Kidney (tissue), 13 donors: ENCODE measurements at regions not wholly inside any gene's neighbourhood (a gene's known extent, or its start where the extent isn't known, plus 50 kb on each side); places are given as distances from the start of the nearest gene placed in this dataset.

Source experiments
- DNase-seq, 5 donors: peaks; one replicate each; pipeline ENCODE4 v3.0.0-alpha.2; 2013 to 2020
- FAIRE-seq: peaks from 2 replicates; lab custom pipeline; 2012; peaks lifted over from hg19 to GRCh38; lab: Jason Lieb, UNC
- H3K27ac ChIP-seq, 2 donors: one replicate each; pipeline ENCODE4 v1.7.0; 2013; ENCODE audit warnings: low read depth in 2 of 2, low read length in 2 of 2, inconsistent platforms in 1 of 2
- H3K27me3 ChIP-seq: one replicate; pipeline ENCODE4 v1.7.1; 2013; ENCODE audit warnings: low read length, inconsistent platforms; ENCODE audit not compliant: control insufficient read depth, insufficient read depth
- H3K36me3 ChIP-seq, 3 donors: one replicate each; pipeline versions ENCODE4 v1.7.0 to v1.7.1; 2013; ENCODE audit warnings: low read length in 3 of 3, control low read depth in 1 of 3, inconsistent platforms in 1 of 3; ENCODE audit not compliant: insufficient read depth in 3 of 3, control insufficient read depth in 2 of 3
- H3K4me1 ChIP-seq, 3 donors: one replicate each; pipeline versions ENCODE4 v1.7.0 to v1.7.1; 2013; ENCODE audit warnings: low read length in 3 of 3, inconsistent platforms in 1 of 3, low read depth in 1 of 3; ENCODE audit not compliant: control insufficient read depth in 2 of 3, insufficient read depth in 2 of 3
- H3K4me3 ChIP-seq, 3 donors: one replicate each; pipeline versions ENCODE4 v1.7.0 to v1.8.1; 2013; ENCODE audit warnings: low read length in 3 of 3, control low read depth in 1 of 3, inconsistent platforms in 1 of 3
- H3K9ac ChIP-seq, 3 donors: one replicate each; pipeline versions ENCODE4 v1.7.0 to v1.7.1; 2013; ENCODE audit warnings: low read length in 3 of 3, control low read depth in 1 of 3, inconsistent platforms in 1 of 3
- H3K9me3 ChIP-seq, 3 donors: one replicate each; pipeline versions ENCODE4 v1.7.0 to v1.7.1; 2013; ENCODE audit warnings: low read length in 3 of 3, control low read depth in 1 of 3, inconsistent platforms in 1 of 3; ENCODE audit not compliant: control insufficient read depth in 2 of 3, insufficient read depth in 1 of 3
- intact Hi-C: fragments of 100-400 bp; cut with DNase I; formaldehyde crosslinking; loops from one replicate; pipeline ENCODE4 v1.11.1; 2022
- TF ChIP-seq, protein P1 (sequence below): IDR thresholded peaks from 3 replicates; pipeline ENCODE4 v1.5.1; 2012; ENCODE audit warnings: mild to moderate bottlenecking, moderate library complexity, borderline replicate concordance; ENCODE audit not compliant: insufficient read depth; ENCODE audit errors: extremely low read depth
- donor health status: control.
- donor health status: control.
- donor health status: control.
- donor health status: control.
- donor health status: control.
- donor health status: DM: yes; HTN: yes; CAD: no.
- donor health status: Normal renal cell carcinoma (clear cell type).

DNA sequence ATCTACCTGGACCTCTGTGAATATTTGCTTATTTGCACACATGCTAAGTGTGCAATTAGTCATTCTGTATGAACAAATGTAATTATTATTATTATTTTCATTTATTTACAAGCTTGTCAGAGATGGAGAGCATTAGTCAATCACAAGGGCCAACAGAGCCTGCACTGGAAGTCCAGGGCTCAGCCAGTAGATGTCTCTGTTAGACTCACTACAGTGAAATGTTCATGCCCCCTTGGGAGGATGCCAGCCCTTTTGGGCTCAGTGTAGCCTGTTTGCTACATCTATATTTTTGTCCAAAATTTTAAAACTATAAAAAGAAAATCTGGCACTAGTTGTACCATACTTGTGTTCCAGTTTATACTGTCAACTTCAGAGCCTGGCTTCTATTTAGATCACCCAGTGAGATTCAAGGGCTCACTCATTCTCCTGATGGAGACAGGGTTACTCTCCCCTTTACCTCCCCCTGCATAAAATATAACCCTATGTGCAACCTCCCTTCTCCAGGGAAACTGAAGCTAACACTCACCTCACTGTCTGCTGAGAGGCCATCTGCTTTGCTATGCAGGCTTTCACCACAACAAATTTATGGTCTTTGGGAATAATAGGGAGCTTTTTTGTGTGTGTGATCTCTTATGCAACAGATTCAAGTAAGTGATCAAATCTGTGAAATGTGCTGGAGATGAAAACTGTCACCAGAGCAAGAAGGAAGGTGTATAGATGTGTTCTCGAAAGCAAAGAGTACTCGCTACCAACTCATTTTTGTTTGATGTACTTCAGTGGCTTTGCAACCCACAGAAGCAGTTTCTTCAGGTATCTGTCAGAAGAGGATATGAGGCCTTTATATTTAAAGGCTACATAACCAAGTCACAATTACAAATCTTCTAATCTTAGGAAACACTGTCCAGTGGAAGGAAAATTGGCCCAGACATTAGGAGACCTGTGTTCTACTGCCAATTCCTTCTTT is 99.9 kb upstream of the TLE4 start:
- no peak overlapping the region for H3K9ac ChIP-seq
- no peak overlapping the region for H3K4me3 ChIP-seq
- H3K36me3 ChIP-seq = no peaks in the 10 kb centered on the region
- H3K9me3 ChIP-seq = no peaks in the 10 kb centered on the region
- H3K4me1 ChIP-seq = no peaks in the 10 kb centered on the region
- H3K27me3 ChIP-seq = no peaks in the 10 kb centered on the region
- no peak overlapping the region for H3K27ac ChIP-seq
- FAIRE-seq (no peak), DNase-seq (peak in 3 of 5 donors; percentile 10 to 80 (median 50))
- intact Hi-C loops = no loop called here
- TF ChIP-seq, protein P1, sequence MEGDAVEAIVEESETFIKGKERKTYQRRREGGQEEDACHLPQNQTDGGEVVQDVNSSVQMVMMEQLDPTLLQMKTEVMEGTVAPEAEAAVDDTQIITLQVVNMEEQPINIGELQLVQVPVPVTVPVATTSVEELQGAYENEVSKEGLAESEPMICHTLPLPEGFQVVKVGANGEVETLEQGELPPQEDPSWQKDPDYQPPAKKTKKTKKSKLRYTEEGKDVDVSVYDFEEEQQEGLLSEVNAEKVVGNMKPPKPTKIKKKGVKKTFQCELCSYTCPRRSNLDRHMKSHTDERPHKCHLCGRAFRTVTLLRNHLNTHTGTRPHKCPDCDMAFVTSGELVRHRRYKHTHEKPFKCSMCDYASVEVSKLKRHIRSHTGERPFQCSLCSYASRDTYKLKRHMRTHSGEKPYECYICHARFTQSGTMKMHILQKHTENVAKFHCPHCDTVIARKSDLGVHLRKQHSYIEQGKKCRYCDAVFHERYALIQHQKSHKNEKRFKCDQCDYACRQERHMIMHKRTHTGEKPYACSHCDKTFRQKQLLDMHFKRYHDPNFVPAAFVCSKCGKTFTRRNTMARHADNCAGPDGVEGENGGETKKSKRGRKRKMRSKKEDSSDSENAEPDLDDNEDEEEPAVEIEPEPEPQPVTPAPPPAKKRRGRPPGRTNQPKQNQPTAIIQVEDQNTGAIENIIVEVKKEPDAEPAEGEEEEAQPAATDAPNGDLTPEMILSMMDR = peak; percentile 24

DNA sequence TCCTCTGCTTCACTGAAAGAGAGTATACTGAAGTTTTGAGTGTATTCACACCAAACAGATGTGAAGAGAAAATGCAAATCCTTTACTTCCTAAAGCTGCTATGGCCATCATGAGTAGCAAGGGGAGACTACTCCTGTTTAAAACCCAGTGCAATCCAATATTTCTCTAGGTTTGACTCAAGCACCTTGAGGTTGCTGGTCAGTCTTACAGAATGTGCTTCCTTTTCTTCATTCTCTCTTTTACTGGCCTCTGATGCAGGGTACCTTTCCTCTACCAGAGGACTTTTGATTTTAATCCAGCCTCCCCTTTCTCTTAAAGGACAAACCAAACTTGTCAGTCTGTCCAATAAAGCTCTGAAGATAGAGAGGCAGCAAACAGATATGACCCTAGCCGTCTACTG is 98.1 kb upstream of the TLE4 start:
- intact Hi-C loops = no loop called here
- no peak for FAIRE-seq
- Histone ChIP-seq H3K4me1 (no peaks in the 10 kb centered on the region), H3K27ac (no peak overlapping the region), H3K27me3 (no peaks in the 10 kb centered on the region), H3K4me3 (no peak overlapping the region), H3K9ac (no peak overlapping the region), H3K9me3 (no peaks in the 10 kb centered on the region), H3K36me3 (no peaks in the 10 kb centered on the region)
- DNase-seq = no peak
- TF ChIP-seq, protein P1 = no peak

DNA sequence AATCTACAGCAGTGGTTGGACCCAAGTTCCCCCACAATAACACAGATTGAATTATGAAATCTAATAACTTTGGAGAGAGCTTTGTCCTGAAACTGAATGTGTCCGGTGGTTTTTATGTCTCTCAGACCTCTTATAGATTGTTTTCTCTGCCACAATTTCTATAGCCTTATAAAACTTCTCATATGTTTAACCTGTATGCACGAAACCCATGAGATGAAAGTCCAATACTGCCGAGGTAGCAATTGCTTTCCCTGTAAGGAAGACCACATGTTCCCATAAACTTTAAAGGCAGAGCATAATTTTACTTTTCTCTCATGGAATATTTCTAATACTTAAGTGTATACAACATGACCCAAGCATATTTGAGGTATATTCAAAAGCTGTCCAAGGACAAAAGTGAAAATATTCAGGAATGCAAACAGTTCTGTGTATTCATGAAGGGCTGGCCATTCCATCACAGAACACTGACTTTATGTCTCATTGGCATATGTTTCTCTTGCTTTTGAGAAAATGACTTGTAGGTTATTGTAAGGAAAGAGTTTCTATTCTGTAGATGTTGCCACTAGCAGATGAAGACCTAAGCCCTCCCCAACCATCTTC is 94.4 kb upstream of the TLE4 start:
- no peak overlapping the region for H3K27ac ChIP-seq
- no peak for FAIRE-seq
- TF ChIP-seq, protein P1 = no peak

More for the DNA sequence above, 94.4 kb upstream of the TLE4 start:
- Histone ChIP-seq H3K27me3 (no peaks in the 10 kb centered on the region), H3K4me3 (no peak overlapping the region), H3K9me3 (no peaks in the 10 kb centered on the region), H3K4me1 (no peaks in the 10 kb centered on the region), H3K9ac (no peak overlapping the region), H3K36me3 (no peaks in the 10 kb centered on the region)
- intact Hi-C loops = no loop called here
- no peak for DNase-seq
